NCI-H146 treated with DMSO at 0.1 percent for 48 hours (cell line): ENCODE measurements at regions not wholly inside any gene's neighbourhood (a gene's known extent, or its start where the extent isn't known, plus 50 kb on each side); places are given as distances from the start of the nearest gene placed in this dataset.

Experiments
- DNase-seq: peaks from one replicate; lab custom pipeline; 2025; ENCODE audit not compliant: unreplicated experiment; lab: John Stamatoyannopoulos, UW

GRCh38 chr1:115577513-115577912 is 64.3 kb upstream of the VANGL1 start:
- DNase-seq: no peak

GRCh38 chr1:115575661-115576060 is 66.1 kb upstream of the VANGL1 start:
- no peak for DNase-seq

GRCh38 chr1:115572710-115573109 is 69.1 kb upstream of the VANGL1 start:
- DNase-seq: no peak

- no peak for DNase-seq
Measured at GRCh38 chr1:115567431-115567830, 74.3 kb upstream of the VANGL1 start.

- DNase-seq: no peak
Measured at GRCh38 chr1:115565791-115566190, 76.0 kb upstream of the VANGL1 start.

- DNase-seq: no peak
Measured at GRCh38 chr1:115565353-115565752, 76.4 kb upstream of the VANGL1 start.

GRCh38 chr1:115564201-115564600 is 77.6 kb upstream of the VANGL1 start:
- DNase-seq: no peak

GRCh38 chr1:115560027-115560426 is 81.7 kb upstream of the VANGL1 start:
- DNase-seq: no peak

GRCh38 chr1:115558275-115558674 is 83.5 kb upstream of the VANGL1 start:
- DNase-seq: no peak

GRCh38 chr1:115557715-115558114 is 84.1 kb upstream of the VANGL1 start:
- no peak for DNase-seq

GRCh38 chr1:115556236-115556635 is 85.5 kb upstream of the VANGL1 start:
- DNase-seq: no peak

GRCh38 chr1:115555446-115555845 is 86.3 kb upstream of the VANGL1 start:
- DNase-seq: no peak

- no peak for DNase-seq
Measured at GRCh38 chr1:115547696-115548095, 94.1 kb upstream of the VANGL1 start.

GRCh38 chr1:115546846-115547245 is 94.9 kb upstream of the VANGL1 start:
- no peak for DNase-seq

GRCh38 chr1:115545791-115546733 is 95.7 kb upstream of the VANGL1 start:
- no peak for DNase-seq

GRCh38 chr1:115545096-115545720 is 96.6 kb upstream of the VANGL1 start:
- no peak for DNase-seq

- DNase-seq: no peak
Measured at GRCh38 chr1:115544131-115544530, 97.6 kb upstream of the VANGL1 start.

- DNase-seq: no peak
Measured at GRCh38 chr1:115543247-115543646, 98.5 kb upstream of the VANGL1 start.

- DNase-seq: no peak
Measured at GRCh38 chr1:115539736-115540135, 102.0 kb upstream of the VANGL1 start.

- no peak for DNase-seq
Measured at GRCh38 chr1:115539061-115539460, 102.7 kb upstream of the VANGL1 start.

- DNase-seq: no peak
Measured at GRCh38 chr1:115538579-115538978, 103.2 kb upstream of the VANGL1 start.

- DNase-seq: no peak
Measured at GRCh38 chr1:115537415-115537814, 104.4 kb upstream of the VANGL1 start.
